Stimulated activated CD4-positive, alpha-beta T cell treated with anti-CD3 and anti-CD28 coated beads, Interleukin-4, amount 100 ng/mL, for 1 hour (primary cell): ENCODE measurements at regions not wholly inside any gene's neighbourhood (a gene's known extent, or its start where the extent isn't known, plus 50 kb on each side); places are given as distances from the start of the nearest gene placed in this dataset.

Experiments
- DNase-seq: peaks from one replicate; pipeline ENCODE4 v3.0.0-alpha.2; 2020

DNA sequence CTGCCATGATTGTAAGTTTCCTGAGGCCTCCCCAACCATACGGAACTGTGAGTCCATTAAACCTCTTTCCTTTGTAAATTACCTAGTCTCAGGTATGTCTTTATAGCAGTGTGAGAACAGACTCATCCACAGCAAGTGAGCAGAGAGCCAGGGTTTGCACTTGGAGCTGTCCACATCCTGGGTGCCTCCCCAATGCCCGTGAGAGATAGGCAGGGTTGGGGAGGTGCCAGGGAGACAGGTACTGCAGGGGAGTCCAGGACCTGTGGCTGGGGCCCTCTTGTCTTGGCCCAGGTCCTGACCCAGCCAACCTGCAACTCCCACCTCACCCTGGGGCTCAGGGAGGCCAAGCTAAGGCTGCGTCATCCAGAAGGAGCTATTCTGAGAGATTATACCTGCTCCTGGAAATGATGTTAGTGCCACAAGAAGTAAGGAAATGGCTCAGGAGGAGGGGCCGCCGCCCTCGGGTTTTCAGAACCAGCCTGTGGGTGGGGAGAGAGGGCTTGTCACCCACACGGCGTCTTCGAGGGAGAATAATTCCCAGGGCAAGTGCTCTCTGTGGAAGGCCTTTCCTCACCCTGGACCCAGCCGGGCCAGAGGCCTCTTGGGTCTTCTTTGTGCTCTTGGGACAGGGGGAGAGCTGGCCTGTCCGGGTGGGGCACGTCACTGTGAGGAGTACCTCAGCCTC, 66.5 kb downstream of the ADRA2C start:
- DNase-seq = no peak

DNA sequence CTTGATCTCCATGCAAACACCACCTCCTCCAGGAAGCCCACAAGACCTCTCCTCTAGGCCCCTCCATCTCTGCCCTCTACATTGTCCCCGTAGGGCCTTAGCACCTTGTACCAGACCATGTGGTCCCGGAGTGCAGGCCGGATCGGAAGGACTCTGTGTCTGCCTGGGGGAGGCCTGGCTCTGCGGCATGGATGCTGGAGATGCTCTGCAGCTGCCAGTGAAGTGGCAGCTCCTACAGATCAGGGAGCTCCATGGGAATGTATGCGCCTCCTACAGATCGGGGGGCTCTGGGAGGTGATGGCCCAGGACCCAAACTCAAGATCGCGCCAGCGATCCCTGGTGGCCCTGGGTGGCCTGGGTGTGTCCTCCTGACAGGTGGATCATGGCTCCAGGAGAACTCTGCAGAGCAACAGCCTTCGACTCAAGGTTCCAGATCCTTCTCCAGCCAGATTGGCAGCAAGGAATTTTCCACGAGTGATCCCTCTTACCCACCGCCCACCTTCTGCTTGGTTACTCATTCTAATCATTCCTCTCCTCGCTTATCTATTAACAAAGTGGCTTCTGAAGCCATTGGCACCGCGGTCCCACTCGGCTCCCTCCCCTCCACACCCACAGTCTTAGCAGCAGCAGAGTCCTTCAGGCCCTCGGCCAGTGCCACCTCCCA, 67.3 kb downstream of the ADRA2C start:
- no peak for DNase-seq

DNA sequence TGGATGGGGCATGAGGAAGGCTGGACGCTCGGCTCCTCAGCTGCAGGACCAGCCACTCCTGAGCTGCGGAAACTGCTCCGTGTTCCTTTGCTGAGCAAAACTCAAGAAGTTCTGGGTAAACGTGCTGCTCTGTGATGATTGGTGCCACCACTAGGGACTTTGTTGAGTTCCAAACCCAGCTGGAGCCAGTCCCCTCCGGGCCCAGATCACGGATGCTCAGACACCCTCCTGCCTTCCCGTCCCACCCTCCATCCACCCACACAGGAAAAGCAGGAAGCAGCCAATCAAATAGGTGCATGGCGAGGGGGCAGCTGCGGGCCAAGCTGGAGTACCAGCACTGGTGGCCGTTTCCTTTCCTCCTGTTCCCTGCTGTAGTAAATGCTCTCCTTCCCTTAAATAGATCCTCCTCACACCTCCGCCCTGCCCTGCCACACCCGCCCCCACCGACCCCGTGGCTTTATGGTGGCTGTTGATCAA, 68.0 kb downstream of the ADRA2C start:
- no peak for DNase-seq

DNA sequence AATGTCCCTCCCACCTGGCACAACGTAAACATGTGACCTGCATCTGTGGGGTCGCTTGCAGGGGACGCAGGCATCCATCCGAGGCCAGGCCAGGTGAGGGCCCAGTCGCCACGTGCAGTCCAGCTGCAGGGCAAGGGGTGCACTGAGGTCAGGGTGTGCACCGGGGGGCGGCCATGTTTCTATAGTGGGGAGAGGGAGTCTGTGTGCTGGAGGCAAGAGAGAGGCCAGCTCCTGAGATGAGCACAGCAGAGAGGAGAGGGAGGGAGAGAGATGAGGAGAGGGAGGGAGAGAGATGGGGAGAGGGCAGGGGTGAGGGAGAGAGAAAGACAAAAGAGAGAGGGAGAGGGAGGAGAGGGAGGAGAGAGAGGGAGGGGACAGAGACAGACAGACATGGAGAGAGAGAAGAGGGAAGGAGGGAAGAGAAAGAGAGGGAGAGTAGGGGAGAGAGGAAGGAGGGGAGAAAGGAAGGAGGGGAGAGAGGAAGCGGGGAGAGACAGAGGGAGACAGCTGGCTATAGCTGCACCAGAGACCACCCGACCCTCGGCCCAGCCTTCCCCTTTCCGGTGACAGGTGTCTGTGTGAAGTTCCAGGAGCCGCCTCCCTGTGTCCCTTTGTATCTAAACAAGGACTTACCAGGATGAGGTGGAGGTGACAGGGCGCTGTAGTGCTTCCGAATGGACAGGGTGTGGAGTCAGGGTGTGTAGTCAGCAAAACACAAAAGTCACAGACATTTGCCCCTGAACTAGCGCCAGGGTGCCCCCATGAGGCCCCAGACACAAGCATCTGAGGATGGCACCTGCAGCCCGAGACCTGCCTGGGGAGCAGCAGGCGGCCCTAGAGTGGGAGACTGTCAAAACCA, 68.7 kb downstream of the ADRA2C start:
- DNase-seq = no peak

DNA sequence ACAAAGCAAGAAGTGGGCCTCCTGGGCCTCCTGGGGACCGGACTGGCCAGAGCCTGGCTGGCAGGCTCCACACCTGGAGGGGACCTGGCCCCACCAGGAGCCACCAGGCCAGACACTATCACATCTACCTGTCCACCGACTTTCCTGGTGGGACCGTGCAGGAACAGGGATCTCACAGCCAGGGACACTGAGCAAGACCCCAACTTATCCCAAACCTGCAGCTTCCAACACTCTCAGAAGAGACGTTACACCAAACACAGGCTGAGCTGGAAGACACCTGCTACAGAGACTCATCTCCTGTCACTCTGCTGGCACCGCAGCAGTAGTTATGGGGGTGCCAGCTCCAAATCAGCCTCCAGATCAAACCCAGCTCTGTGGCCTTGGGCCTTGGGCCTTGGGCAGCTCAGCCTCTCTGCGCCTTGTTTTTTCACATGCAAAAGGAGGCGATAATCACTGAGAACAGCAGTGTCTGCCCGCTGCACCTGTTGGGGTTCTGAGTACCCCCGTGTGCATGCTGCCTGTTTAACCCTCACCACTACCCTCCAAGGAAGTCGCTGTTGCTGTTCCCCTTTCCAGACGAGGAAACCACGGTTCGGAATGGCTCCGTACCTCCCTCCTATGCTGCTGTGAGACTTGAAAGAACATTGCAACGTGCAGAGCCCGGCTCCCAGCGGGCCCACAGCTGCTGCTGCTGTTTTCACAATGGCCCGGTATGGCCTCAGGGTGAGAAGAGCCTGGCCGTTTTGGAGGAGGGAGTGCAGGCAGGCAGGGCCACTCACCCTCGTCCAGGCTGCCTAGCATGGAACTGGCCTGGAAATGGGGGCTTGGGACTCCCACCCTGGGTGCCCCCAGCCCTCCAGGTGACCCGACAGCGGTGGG, 69.6 kb downstream of the ADRA2C start:
- DNase-seq = no peak

DNA sequence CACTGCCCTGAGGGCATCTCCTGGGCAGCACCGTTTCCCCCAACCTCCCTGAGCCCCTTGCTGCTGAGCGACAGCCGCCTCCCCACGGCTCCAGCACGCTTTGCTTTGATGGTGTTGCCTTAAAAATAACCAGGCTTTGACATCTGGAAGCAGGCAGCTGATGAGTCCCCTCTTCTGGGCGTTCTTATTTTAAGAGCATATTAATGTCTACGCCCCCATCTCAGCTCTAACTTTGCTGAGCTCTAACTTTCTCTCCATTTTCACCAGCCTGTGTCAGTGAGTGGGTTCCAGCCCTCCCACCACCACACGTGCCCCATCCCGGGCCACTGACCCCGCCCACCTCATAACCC, 70.2 kb downstream of the ADRA2C start:
- no peak for DNase-seq

DNA sequence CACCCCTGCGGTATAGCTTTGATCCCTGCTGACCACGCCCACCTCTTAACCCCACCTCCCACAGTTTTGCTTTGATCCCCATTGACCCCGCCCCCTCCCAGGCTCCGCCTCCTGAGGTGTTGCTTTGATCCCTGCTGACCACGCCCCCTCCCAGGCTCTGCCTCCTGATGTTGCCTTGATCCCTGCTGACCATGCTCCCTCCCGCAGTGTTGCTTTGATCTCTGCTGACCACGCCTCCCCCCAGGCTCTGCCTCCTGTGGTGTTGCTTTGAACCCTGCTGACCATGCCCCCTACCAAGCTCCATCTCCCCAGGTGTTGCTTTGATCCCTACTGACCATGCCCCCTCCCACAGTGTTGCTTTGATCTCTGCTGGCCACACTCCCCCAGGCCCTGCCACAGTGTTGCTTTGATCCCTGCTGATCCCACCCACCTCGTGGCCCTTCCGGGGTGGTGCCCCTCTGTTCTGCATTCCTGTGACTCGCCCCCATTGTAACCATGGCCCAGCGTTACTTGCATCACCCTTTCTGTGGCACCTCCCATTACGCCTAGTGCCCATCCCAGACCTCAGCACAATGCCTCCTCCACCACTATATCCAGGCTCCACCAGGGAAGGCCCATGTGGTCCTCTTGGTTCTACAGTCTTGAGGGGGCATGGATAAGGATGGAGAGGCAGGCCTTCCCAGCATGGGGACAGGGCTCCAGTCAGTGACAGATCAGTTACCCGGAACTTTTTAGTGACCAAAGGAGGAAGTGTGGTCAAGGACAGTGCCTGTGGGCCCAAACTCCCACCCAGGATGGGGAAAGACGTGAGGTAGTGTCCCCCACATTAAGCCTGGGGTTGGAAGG, 70.8 kb downstream of the ADRA2C start:
- DNase-seq = no peak

DNA sequence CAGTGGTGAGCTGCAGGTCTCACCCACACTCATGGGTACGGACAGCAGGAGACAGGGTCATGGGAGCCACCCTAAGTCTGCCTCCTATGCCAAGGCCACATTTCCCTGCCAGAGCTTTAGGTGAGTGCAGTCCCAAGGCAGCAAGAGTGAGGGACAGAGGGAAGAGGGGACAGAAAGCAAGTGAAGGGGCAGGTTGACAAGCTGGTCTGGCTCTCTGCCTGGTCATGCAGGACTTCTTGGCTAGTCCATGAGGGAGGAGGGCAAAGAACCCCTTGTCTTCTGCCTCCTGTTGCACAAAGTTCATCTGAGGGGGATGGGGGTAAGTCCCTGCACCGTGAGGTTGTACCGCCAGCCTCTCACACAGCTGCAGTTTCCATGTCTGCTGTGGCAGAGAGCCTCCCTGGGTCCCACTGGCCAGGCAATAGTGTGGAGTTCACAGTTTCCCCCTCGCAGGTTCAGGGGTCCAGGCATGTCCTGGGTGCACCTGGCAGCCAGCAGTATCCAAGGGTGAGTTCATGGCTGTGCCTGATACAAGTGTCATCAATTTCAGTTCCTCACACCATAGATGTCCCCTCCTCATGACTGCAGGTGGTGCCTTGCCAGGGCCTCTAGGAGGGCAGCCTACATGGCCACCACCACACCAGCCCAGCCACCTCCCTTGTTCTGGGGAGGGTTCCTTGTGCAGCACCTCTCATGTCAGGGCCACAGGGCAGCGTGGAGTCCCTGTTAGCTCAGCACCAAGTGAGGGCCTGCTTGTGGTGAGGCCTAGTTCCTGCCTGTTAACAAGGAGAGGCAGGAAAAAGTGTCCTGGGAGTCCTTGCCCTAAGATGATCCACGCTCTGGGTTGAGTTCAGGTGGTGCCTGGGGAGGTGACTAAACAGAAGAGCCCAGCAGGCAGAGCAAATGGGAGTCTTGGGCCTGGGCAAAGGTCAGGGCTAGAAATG, 72.5 kb downstream of the ADRA2C start:
- no peak for DNase-seq

DNA sequence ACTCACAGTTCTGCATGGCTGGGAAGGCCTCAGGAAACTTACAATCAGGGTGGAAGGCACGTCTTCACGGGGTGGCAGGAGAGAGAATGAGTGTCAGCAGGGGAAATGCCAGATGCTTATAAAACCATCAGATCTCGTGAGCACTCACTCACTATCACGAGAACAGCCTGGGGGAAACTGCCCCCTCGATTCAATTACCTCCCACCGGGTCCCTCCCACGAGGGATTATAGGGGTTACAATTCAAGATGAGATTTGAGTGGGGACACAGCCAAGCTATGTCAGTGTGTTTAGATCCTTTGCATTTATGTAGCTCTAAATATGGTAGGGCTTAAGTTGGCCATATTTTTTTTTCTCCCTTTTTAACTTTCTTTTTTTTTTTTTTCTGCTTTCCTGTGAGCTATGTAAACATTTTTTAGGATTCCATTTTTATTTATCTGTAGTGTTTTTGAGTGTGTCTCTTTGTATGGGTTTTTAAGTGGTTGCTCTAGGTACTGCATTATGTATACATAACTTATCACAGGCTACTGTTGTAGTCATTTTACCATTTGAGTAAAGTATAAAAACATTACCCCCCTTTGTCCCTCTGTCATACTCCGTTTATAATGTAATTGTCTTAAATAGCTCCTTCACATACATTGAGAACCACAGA, 79.0 kb downstream of the ADRA2C start:
- no peak for DNase-seq

DNA sequence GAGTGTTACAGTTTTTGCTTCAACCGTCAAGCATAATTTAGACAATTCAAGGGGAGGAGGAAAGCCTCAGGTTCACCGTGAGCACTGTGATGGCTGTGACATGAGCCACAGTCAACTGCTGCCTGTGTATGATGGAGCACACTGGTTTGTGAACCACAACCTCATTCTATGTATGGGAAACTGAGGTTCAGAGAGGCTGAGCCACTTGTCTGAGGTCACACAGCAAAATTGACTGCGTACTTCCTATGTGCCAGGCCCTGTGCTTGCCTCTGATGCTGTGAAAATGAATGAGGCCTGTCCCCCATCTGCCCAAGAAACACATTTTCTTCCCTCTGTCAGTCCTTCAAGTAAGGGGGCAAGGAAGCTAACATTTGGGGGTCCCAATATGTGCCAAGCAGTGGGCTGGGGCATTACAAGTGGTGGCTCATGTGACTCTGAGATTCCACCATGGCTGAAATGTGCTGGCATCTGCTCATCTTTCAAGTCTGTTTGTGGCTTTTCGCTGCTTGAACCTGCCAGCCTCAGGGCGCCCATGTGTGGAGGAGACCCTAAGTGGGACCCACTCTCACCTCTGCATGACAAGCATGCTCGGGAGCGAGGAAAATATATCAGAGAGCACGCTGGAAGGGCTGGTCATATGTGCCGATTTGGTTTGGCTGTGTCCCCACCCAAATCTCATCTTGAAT, 79.7 kb downstream of the ADRA2C start:
- no peak for DNase-seq

DNA sequence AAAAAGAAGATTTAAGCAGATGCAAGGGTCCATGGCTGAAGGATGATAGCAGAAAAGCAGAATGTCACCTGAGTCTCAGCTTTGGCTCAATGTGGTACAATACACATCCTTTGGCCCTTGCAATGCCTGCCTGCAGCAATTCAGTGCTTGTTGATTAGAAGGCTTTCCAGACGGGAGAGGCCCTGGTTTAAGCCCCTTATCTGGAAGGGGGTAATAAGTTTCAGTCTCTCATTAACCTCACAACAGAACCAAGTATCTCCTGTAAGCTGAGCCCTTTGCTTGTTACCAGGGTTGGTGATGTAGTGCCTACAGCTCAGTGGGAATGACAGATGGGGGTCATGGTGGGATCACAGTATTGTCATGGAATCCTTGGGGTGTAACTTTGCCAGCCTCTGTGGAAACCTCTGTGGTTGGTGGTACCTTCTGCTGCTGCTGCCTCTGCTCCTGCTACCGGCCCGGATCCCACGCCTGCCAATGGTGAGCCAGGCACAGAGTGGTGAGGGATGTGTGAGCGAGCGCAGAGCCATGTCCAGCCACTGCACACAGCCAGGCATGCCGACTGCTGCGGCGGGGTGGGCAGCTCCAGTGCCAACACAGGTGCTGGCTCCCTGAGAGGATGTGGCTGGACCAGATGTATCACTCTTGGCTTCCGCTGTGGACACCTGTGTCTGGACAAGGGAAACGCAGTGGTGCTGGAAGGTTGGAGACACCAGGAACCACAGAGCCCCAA, 81.2 kb downstream of the ADRA2C start:
- no peak for DNase-seq

DNA sequence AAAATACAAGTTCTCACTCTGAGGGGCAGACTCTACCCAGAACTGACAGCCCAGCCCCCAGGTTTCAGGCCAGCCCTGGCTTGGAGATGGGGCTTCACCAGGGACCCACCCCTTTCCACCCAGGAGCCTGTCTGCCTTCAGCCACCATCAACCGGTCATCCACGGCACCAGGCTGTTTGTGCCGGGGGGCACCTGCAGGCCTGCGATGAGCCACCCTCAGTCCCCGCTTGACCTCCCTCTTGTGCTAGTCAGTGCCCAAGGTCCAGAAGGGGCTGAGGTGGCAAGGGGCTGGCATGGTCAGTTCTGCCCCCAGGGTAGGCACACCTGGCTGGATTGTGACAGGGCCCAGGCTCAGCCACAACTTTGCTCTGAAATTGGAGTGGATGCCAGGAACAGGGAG, 82.1 kb downstream of the ADRA2C start:
- no peak for DNase-seq

DNA sequence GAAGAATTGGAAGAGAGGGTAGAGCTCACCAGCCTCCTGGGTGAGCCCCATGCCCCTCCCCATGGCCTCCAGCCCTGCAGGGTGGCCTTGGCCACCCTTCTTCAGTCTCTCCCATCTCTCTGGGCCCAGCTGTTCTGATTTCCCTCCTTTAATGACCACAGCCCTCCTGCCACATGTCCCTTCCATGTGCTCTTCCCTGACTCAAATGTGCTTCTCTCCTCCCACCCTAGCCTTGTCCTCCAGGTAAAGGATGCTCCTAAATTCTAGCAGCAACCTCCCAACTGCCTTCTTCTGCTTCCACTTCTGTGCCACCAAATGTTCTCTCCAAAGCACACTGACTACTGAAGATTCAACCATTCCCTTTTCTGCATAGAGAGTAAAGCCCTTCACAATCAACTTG, 83.0 kb downstream of the ADRA2C start:
- no peak for DNase-seq

DNA sequence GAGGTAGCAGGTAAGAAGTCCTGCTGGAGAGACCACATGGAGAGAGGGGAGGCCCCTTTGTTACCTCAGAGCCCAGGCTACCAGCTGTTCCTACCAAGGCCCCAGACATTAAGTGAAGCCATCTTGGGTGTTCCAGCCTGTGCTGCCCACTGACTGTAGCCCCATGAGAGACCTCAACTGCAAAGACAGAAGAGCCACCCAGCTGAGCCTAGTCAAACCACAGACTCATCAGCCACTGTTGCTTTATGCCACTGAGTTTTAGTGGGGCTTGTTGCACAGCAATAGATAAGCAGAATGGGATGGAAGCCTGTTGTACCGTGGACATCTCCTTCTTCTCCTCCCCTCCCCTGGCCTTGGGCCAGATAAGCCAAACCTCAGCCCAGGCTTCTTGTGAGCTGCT, 83.9 kb downstream of the ADRA2C start:
- DNase-seq = no peak

DNA sequence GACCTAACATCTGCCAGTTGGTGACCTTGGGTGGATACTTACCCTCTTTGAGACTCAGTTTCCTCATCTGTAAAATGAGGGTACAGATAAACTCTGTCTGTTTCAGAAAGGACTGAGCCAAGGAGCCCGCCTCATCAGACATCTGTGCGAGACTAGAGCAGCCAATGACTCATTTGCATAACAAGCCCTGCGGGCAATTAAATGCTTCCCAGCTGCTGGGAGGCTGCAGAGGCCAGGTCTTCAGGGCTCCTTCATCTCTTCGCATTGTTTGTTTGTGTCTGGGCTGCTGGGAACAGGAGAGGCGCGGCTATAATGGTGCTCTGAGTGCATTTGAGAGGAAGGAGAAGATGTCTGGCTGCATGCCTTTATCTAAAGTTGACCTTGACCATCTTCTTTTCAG, 85.0 kb downstream of the ADRA2C start:
- no peak for DNase-seq

DNA sequence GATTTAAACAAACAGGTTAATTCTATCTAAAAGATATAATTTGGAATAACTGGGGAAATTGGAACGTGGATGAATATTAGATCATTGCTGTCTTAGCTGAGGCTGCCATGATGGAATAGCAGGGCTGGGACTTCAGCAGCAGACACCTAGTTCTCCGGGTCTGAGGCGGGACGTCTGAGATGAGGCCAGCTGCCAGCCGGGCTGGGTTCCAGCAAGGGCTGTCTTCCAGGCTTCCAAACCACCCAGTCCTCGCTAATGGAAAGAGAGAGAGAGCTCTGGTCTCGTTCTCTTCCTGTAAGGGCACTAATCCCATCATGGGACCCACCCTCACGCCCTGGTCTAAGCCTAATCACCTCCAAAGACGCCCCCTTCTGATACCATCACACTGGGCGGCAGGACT, 85.7 kb downstream of the ADRA2C start:
- DNase-seq = no peak

DNA sequence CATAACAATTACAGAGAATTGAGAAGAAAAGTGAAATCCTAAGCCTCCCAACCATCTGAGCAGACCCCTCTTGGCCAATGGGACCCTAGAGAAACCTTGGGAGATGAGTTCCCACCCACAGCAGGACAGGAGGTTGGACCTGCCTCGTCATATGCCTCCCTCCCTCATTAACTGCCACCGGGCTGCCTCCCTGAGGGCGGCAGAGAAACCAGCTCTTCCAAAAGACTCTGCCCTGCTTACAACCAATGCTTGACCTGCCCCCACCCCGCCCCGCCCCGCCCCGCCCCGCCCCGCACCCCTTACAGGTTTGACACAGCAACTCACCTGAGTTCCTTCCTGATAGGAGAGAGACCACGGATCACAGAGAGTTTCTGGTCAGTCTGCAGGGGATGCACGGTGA, 86.1 kb downstream of the ADRA2C start:
- DNase-seq = no peak

DNA sequence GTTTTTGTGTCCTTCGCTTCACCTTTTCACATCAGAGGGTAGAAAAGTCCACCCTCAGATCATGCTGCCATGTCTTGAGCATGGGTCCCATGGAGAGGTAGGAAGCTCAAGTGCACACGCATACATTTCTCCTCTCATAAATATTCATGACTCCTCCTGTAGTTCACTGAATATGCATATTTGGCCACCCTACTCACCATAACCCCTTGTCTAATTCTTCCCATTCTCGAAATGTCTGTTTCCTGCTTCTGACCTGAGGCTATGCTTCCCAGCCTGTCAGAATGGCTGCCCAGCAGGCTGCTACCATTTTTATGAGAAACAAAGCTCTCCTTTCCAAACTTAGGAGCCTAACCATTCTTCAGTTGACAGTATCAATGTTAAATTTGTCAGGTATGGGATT, 86.5 kb downstream of the ADRA2C start:
- no peak for DNase-seq
